SU-DHL-6 (cell line): ENCODE measurements at regions not wholly inside any gene's neighbourhood (a gene's known extent, or its start where the extent isn't known, plus 50 kb on each side); places are given as distances from the start of the nearest gene placed in this dataset.
"Not testable (repeated sequence)": the region's sequence is repeated elsewhere in the genome, so short reads cannot be mapped to it uniquely, and the experiment has no call there.

Experiments
- H2AFZ ChIP-seq: fragments of 200-600 bp; sonication (generic); 2 replicates; pipeline ENCODE4 v1.6.1; 2014; ENCODE audit warnings: low read depth, mild to moderate bottlenecking, moderate library complexity, mixed read lengths, antibody characterized with exemption, low read length; ENCODE audit not compliant: severe bottlenecking
- H3F3A ChIP-seq: fragments of 200-600 bp; shearing (Covaris generic); 2 replicates; pipeline ENCODE4 v1.6.0; 2016; ENCODE audit warnings: antibody characterized with exemption, mild to moderate bottlenecking; ENCODE audit not compliant: insufficient read depth
- H3K27ac ChIP-seq: fragments of 200-600 bp; sonication (generic); 2 replicates; pipeline ENCODE4 v1.5.1; 2016; ENCODE audit warnings: low read depth, mild to moderate bottlenecking, low read length, moderate library complexity, mixed read lengths
- H3K27me3 ChIP-seq: fragments of 200-600 bp; sonication (generic), shearing (Covaris generic); 2 replicates; pipeline ENCODE4 v1.6.0; 2014; ENCODE audit warnings: mild to moderate bottlenecking, low read length
- H3K36me3 ChIP-seq: fragments of 200-600 bp; sonication (generic); 2 replicates; pipeline ENCODE4 v1.6.1; 2014; ENCODE audit warnings: mild to moderate bottlenecking, low read length, mixed read lengths
- H3K4me2 ChIP-seq: fragments of 300-600, 200-600 bp; shearing (Covaris generic), sonication (generic); 2 replicates; pipeline ENCODE4 v1.6.0; 2014; ENCODE audit warnings: low read length, low read depth, mild to moderate bottlenecking; ENCODE audit not compliant: poor library complexity, severe bottlenecking
- H3K4me3 ChIP-seq: fragments of 200-600 bp; sonication (generic); 2 replicates; pipeline ENCODE4 v1.5.1; 2014; ENCODE audit warnings: antibody characterized with exemption, low read length, mild to moderate bottlenecking, mixed read lengths; ENCODE audit not compliant: insufficient read depth, poor library complexity, severe bottlenecking
- H3K79me2 ChIP-seq: fragments of 200-600 bp; sonication (generic); 2 replicates; pipeline ENCODE4 v1.6.1; 2014; ENCODE audit warnings: mild to moderate bottlenecking, low read length, moderate library complexity; ENCODE audit not compliant: insufficient read depth
- H3K9ac ChIP-seq: fragments of 200-600 bp; sonication (generic); 2 replicates; pipeline ENCODE4 v1.7.0; 2014; ENCODE audit warnings: mild to moderate bottlenecking, low read length
- H3K9me2 ChIP-seq: fragments of 200-600 bp; sonication (generic); replicated peaks from 2 replicates; pipeline ENCODE4 v1.6.1; 2014; ENCODE audit warnings: low read length; ENCODE audit not compliant: insufficient read depth
- H3K9me3 ChIP-seq: fragments of 200-600 bp; sonication (generic); 2 replicates; pipeline ENCODE4 v1.6.1; 2014; ENCODE audit warnings: low read length, mixed read lengths; ENCODE audit not compliant: insufficient read depth
- H4K20me1 ChIP-seq: fragments of 200-600 bp; sonication (generic); 2 replicates; pipeline ENCODE4 v1.6.1; 2014; ENCODE audit warnings: low read depth, mild to moderate bottlenecking, antibody characterized with exemption, low read length, moderate library complexity, mixed read lengths
- CTCF ChIP-seq: fragments of 200-600 bp; sonication (generic); IDR thresholded peaks from one replicate; pipeline ENCODE4 v1.5.1; 2017; ENCODE audit warnings: antibody characterized with exemption, mild to moderate bottlenecking, low read length, moderate library complexity; ENCODE audit not compliant: insufficient read depth, poor library complexity, severe bottlenecking
- EZH2phosphoT487 ChIP-seq: fragments of 200-600 bp; sonication (generic), shearing (Covaris generic); conservative IDR thresholded peaks from 2 replicates; pipeline ENCODE4 v1.6.1; 2018; ENCODE audit warnings: mild to moderate bottlenecking, antibody characterized with exemption, low read length, moderate library complexity, mixed read lengths

GRCh38 chr5:94057655-94058054 is 316.3 kb upstream of the POU5F2 start:
- Histone ChIP-seq H3K4me3 (no peak overlapping the region), H3K27me3 (no peaks in the 10 kb centered on the region), H3K9me3 (no peaks in the 10 kb centered on the region), H3K36me3 (no peaks in the 10 kb centered on the region; the same call in 1 of the 2 replicates), H3K27ac (no peak overlapping the region), H3K9me2 (no peaks in the 10 kb centered on the region), H3K9ac (no peak overlapping the region), H4K20me1 (no peaks in the 10 kb centered on the region), H3K79me2 (peaks cover 28% of the 10 kb centered on the region), H2AFZ (no peak overlapping the region), H3K4me2 (no peak overlapping the region), H3F3A (no peaks in the 10 kb centered on the region)
- TF ChIP-seq CTCF (no peak), EZH2phosphoT487 (no peak)

GRCh38 chr5:94057217-94057616 is 315.8 kb upstream of the POU5F2 start:
- Histone ChIP-seq H3K9ac (no peak overlapping the region), H3K4me3 (no peak overlapping the region), H3K9me3 (no peaks in the 10 kb centered on the region), H2AFZ (no peak overlapping the region), H3K9me2 (no peaks in the 10 kb centered on the region), H3F3A (no peaks in the 10 kb centered on the region), H3K36me3 (no peaks in the 10 kb centered on the region; the same call in 1 of the 2 replicates), H3K79me2 (peaks cover 25% of the 10 kb centered on the region), H4K20me1 (no peaks in the 10 kb centered on the region), H3K27me3 (no peaks in the 10 kb centered on the region), H3K4me2 (no peak overlapping the region), H3K27ac (no peak overlapping the region)
- TF ChIP-seq EZH2phosphoT487 (no peak), CTCF (no peak)

- H3K9ac ChIP-seq, H2AFZ ChIP-seq, H3K36me3 ChIP-seq, H3K4me3 ChIP-seq, H3F3A ChIP-seq, H3K9me2 ChIP-seq, H4K20me1 ChIP-seq, H3K79me2 ChIP-seq, H3K4me2 ChIP-seq, H3K27me3 ChIP-seq, H3K27ac ChIP-seq, H3K9me3 ChIP-seq: not testable (repeated sequence)
Observed at GRCh38 chr5:94049307-94049922, 308.0 kb upstream of the POU5F2 start.

GRCh38 chr5:94045839-94046782 is 304.7 kb upstream of the POU5F2 start:
- no peaks in the 10 kb centered on the region for H4K20me1 ChIP-seq
- H3K36me3 ChIP-seq = peaks cover 14% of the 10 kb centered on the region; the same call in 1 of the 2 replicates
- H2AFZ ChIP-seq = no peak overlapping the region
- no peak overlapping the region for H3K9ac ChIP-seq
- no peak overlapping the region for H3K4me3 ChIP-seq
- H3F3A ChIP-seq = no peaks in the 10 kb centered on the region
- no peaks in the 10 kb centered on the region for H3K27me3 ChIP-seq
- H3K27ac ChIP-seq = no peak overlapping the region
- no peak for TF ChIP-seq EZH2phosphoT487
- no peak for TF ChIP-seq CTCF
- no peak overlapping the region for H3K4me2 ChIP-seq
- H3K9me2 ChIP-seq = no peaks in the 10 kb centered on the region
- no peaks in the 10 kb centered on the region for H3K9me3 ChIP-seq
- H3K79me2 ChIP-seq = no peaks in the 10 kb centered on the region
